Natural killer cell (primary cell): ENCODE measurements at regions not wholly inside any gene's neighbourhood (a gene's known extent, or its start where the extent isn't known, plus 50 kb on each side); places are given as distances from the start of the nearest gene placed in this dataset.

Source experiments
- ATAC-seq, 3 donors: fragments of 150-1000 bp in 2 of 3; fragments of 200-7000 bp in 1 of 3; cut with Tn5 transposase; 1 replicate in 1 of 3; 2 replicates in 2 of 3; pipeline ENCODE4 v1.10.0; 2021; ENCODE audit warnings: mild to moderate bottlenecking in 2 of 3, moderate library complexity in 2 of 3
- DNase-seq, 2 donors: peaks; one replicate each; pipeline versions ENCODE4 v3.0.0 to v3.0.0-alpha.2; 2013 to 2021; ENCODE audit warnings: mixed read lengths in 1 of 2
- H3K27ac ChIP-seq: one replicate; pipeline ENCODE4 v1.5.1; 2013; ENCODE audit warnings: mild to moderate bottlenecking, low read length
- H3K27me3 ChIP-seq: one replicate; pipeline ENCODE4 v1.6.1; 2013; ENCODE audit warnings: low read length; ENCODE audit not compliant: control insufficient read depth, insufficient read depth
- H3K36me3 ChIP-seq: one replicate; pipeline ENCODE4 v1.6.1; 2013; ENCODE audit warnings: low read length; ENCODE audit not compliant: control insufficient read depth, insufficient read depth
- H3K4me1 ChIP-seq: one replicate; pipeline ENCODE4 v1.6.1; 2013; ENCODE audit warnings: low read length; ENCODE audit not compliant: control insufficient read depth, insufficient read depth
- H3K4me3 ChIP-seq: one replicate; pipeline ENCODE4 v1.5.1; 2013; ENCODE audit warnings: low read length
- H3K9me3 ChIP-seq: one replicate; pipeline ENCODE4 v1.6.1; 2013; ENCODE audit warnings: low read length; ENCODE audit not compliant: control insufficient read depth, insufficient read depth
- H3K27ac Mint-ChIP-seq, 2 donors: one replicate each; pipeline ENCODE4 v1.8.0; 2022; ENCODE audit warnings: mild to moderate bottlenecking in 2 of 2, mixed read lengths in 2 of 2, moderate library complexity in 1 of 2
- H3K27me3 Mint-ChIP-seq, 2 donors: one replicate each; pipeline ENCODE4 v1.8.0; 2022; ENCODE audit warnings: low read depth in 2 of 2, mixed read lengths in 2 of 2
- H3K36me3 Mint-ChIP-seq: one replicate; pipeline ENCODE4 v1.8.0; 2022; ENCODE audit warnings: mixed read lengths
- H3K4me1 Mint-ChIP-seq, 2 donors: one replicate each; pipeline ENCODE4 v1.8.0; 2022; ENCODE audit warnings: mixed read lengths in 2 of 2
- H3K4me3 Mint-ChIP-seq: one replicate; pipeline ENCODE4 v1.8.0; 2022; ENCODE audit warnings: mild to moderate bottlenecking, moderate library complexity, mixed read lengths
- H3K9me3 Mint-ChIP-seq, 2 donors: one replicate each; pipeline ENCODE4 v1.8.0; 2022; ENCODE audit warnings: mixed read lengths in 2 of 2
- WGBS: methylation state at CpG from one replicate; pipeline ENCODE4 v1.1.7; 2013; ENCODE audit warnings: missing lambda C conversion rate; ENCODE audit not compliant: insufficient coverage; 5-methylcytosine and 5-hydroxymethylcytosine counted together
- intact Hi-C: fragments of 100-400 bp; cut with micrococcal nuclease; formaldehyde crosslinking; loops from one replicate; pipeline ENCODE4 v1.14.2; 2022
- TF ChIP-seq, protein P1 (sequence below): fragments of 200-600 bp; IDR thresholded peaks from one replicate; pipeline ENCODE4 v1.8.0; 2022; ENCODE audit warnings: antibody characterized with exemption

DNA sequence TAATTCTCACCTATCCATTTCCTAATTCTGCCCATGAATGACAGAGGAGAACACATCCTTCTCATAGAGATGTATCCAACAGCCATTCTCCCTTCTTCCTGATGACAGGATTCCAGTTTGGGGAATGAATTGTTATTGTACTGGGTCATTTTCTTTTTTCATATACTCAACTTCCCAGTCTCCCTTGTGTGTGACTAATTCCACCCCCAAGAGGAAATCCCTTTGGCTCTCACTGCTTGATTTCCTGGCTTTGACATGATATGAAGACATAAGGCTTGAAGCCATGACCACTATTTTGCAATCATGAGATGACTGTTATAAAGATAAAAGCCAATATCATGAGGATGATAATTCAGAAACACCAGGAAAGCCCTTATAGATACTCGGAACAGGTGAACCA lies 384.7 kb upstream of the ACVR2A start:
- no CpG with 5 or more reads among the region's 1 CpG for WGBS
- Mint-ChIP-seq H3K4me1 (peaks cover 4 to 7% of the 10 kb centered on the region in 2 donors), H3K27me3 (no peaks in the 10 kb centered on the region), H3K36me3 (no peaks in the 10 kb centered on the region), H3K9me3 (no peaks in the 10 kb centered on the region), H3K27ac (no peak overlapping the region), H3K4me3 (no peak overlapping the region)
- ATAC-seq, result no peak
- Histone ChIP-seq H3K9me3 (no peaks in the 10 kb centered on the region), H3K36me3 (no peaks in the 10 kb centered on the region), H3K4me1 (no peaks in the 10 kb centered on the region), H3K4me3 (no peak overlapping the region), H3K27me3 (no peaks in the 10 kb centered on the region), H3K27ac (no peak overlapping the region)
- intact Hi-C loops, result no loop called here
- TF ChIP-seq, protein P1, sequence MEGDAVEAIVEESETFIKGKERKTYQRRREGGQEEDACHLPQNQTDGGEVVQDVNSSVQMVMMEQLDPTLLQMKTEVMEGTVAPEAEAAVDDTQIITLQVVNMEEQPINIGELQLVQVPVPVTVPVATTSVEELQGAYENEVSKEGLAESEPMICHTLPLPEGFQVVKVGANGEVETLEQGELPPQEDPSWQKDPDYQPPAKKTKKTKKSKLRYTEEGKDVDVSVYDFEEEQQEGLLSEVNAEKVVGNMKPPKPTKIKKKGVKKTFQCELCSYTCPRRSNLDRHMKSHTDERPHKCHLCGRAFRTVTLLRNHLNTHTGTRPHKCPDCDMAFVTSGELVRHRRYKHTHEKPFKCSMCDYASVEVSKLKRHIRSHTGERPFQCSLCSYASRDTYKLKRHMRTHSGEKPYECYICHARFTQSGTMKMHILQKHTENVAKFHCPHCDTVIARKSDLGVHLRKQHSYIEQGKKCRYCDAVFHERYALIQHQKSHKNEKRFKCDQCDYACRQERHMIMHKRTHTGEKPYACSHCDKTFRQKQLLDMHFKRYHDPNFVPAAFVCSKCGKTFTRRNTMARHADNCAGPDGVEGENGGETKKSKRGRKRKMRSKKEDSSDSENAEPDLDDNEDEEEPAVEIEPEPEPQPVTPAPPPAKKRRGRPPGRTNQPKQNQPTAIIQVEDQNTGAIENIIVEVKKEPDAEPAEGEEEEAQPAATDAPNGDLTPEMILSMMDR, result no peak
- DNase-seq, result no peak

DNA sequence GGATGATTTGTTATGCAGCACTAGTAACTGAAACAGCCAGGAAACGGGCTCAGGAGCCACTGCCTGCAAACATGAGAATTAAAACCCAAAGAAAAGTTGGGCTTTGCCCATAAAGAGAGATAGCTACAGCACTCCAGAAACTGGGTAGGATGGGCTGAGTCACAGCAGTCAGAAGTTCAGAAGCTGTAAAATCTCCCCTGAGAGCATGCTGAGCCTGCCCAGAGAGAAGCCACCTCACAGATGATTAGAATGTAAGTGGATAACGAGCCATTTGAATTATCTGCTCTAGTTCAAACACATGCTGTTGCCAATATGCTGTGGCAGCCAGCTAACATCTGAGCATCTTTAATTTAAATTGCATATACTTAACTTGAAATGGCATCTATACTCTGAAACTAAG lies 388.1 kb upstream of the ACVR2A start:
- intact Hi-C loops, result no loop called here
- Mint-ChIP-seq H3K27ac (no peak overlapping the region), H3K36me3 (no peaks in the 10 kb centered on the region), H3K9me3 (no peaks in the 10 kb centered on the region), H3K4me3 (no peak overlapping the region), H3K27me3 (peaks cover 0 to 2% of the 10 kb centered on the region in 2 donors), H3K4me1 (peaks cover 0 to 4% of the 10 kb centered on the region in 2 donors)
- no peak overlapping the region for H3K4me3 ChIP-seq
- no peaks in the 10 kb centered on the region for H3K4me1 ChIP-seq
- H3K36me3 ChIP-seq, result no peaks in the 10 kb centered on the region
- no peaks in the 10 kb centered on the region for H3K9me3 ChIP-seq
- 76% methylated on average over 2 of the region's 2 CpGs for WGBS
- ATAC-seq, result no peak
- H3K27ac ChIP-seq, result no peak overlapping the region
- TF ChIP-seq, protein P1, result no peak
- H3K27me3 ChIP-seq, result no peaks in the 10 kb centered on the region
- DNase-seq, result no peak

DNA sequence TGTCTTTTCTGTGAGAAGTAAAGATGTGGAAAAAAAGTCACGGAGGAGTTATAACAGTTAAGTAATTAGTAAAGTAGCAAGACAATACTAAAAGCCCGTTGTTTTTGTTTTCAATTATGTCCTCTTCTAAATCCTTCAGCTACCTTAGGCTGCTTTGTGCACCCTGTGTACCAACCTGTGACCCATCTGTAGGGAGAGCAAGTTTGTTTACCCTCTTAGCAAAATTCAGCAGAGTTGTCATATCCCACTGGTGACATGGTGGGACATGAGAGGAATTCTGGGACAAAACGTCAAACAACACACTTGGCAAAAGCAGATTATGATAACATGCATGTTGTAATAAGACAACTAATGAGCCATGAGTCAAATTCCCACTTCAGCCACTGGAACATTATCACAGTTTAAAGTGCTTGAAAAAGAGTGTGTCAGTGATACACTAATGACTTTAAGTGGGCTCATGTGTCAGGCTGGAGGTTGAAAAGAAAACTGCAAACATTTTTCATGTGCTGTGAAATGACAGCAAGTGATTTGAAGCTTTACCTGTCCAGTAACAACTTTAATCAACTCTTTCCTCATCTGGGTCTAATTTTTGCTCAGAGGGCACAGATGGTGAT lies 392.8 kb upstream of the ACVR2A start:
- Mint-ChIP-seq H3K36me3 (no peaks in the 10 kb centered on the region), H3K4me1 (peaks cover 15 to 17% of the 10 kb centered on the region in 2 donors), H3K4me3 (no peak overlapping the region), H3K27ac (no peak overlapping the region), H3K9me3 (no peaks in the 10 kb centered on the region), H3K27me3 (peaks cover 0 to 2% of the 10 kb centered on the region in 2 donors)
- Histone ChIP-seq H3K36me3 (no peaks in the 10 kb centered on the region), H3K27ac (no peak overlapping the region), H3K9me3 (no peaks in the 10 kb centered on the region), H3K4me3 (no peak overlapping the region), H3K4me1 (no peaks in the 10 kb centered on the region), H3K27me3 (no peaks in the 10 kb centered on the region)
- no CpG with 5 or more reads among the region's 3 CpGs for WGBS
- DNase-seq (no peak), ATAC-seq (no peak)
- TF ChIP-seq, protein P1, result no peak
- intact Hi-C loops, result no loop called here
